IMR-90 (cell line): ENCODE measurements at regions not wholly inside any gene's neighbourhood (a gene's known extent, or its start where the extent isn't known, plus 50 kb on each side); places are given as distances from the start of the nearest gene placed in this dataset.

Source experiments
- ATAC-seq: fragments of 200-7000 bp; cut with Tn5 transposase; 2 replicates; pipeline ENCODE4 v1.9.1; 2020; ENCODE audit warnings: low read depth, mild to moderate bottlenecking, moderate library complexity
- BruUV-seq: library from RNA; stranded (reverse); fragments of 400-500 nt; replicated peaks from 2 replicates; lab custom pipeline; 2021; lab: Mats Ljungman, UMichigan
- CTCF ChIA-PET: fragments of 300-600 bp; formaldehyde crosslinking; extraction: SDS; loops from one replicate; lab custom pipeline; 2021; ENCODE audit warnings: antibody characterized with exemption; lab: Yijun Ruan, JAX
- POLR2A ChIA-PET: fragments of 300-600 bp; sonication (Branson Sonifier 250); formaldehyde crosslinking; loops from one replicate; lab custom pipeline; 2022; ENCODE audit warnings: antibody characterized with exemption; ENCODE audit not compliant: unreplicated experiment; lab: Charles Lee
- DNase-seq: peaks from one replicate; pipeline ENCODE4 v3.0.0; 2013
- H2AFZ ChIP-seq: replicated peaks from 2 replicates; pipeline ENCODE3; 2013; ENCODE audit warnings: low read length, mild to moderate bottlenecking; ENCODE audit not compliant: poor library complexity
- H2AK5ac ChIP-seq: 2 replicates; pipeline ENCODE4 v1.6.1; 2013; ENCODE audit warnings: low read depth, low read length, inconsistent platforms
- H2AK9ac ChIP-seq: replicated peaks from 2 replicates; pipeline ENCODE3; 2013; ENCODE audit warnings: mild to moderate bottlenecking, low read depth, low read length, moderate library complexity; ENCODE audit not compliant: poor library complexity
- H2BK120ac ChIP-seq: 2 replicates; pipeline ENCODE4 v1.6.1; 2013; ENCODE audit warnings: low read depth, low read length, inconsistent platforms
- H2BK15ac ChIP-seq: 3 replicates; pipeline ENCODE4 v1.6.1; 2013; ENCODE audit warnings: low read depth, low read length, inconsistent platforms
- H2BK20ac ChIP-seq: 2 replicates; pipeline ENCODE4 v1.6.1; 2013; ENCODE audit warnings: low read depth, mild to moderate bottlenecking, inconsistent platforms, low read length, moderate library complexity
- H2BK5ac ChIP-seq: 2 replicates; pipeline ENCODE4 v1.6.1; 2013; ENCODE audit warnings: mild to moderate bottlenecking, low read depth, low read length, inconsistent platforms; ENCODE audit not compliant: poor library complexity, severe bottlenecking
- H3K14ac ChIP-seq: replicated peaks from 2 replicates; pipeline ENCODE4 v1.6.1; 2013; ENCODE audit warnings: low read depth, low read length, inconsistent platforms
- H3K18ac ChIP-seq: 2 replicates; pipeline ENCODE4 v1.6.1; 2013; ENCODE audit warnings: low read depth, low read length, control low read depth
- H3K23ac ChIP-seq: 2 replicates; pipeline ENCODE4 v1.6.1; 2013; ENCODE audit warnings: low read depth, low read length, inconsistent platforms
- H3K27ac ChIP-seq: 2 replicates; pipeline ENCODE4 v1.5.1; 2013; ENCODE audit warnings: mild to moderate bottlenecking, control low read depth, low read length; ENCODE audit not compliant: insufficient read depth
- H3K27me3 ChIP-seq: 2 replicates; pipeline ENCODE4 v1.6.1; 2013; ENCODE audit warnings: low read length; ENCODE audit not compliant: control insufficient read depth, insufficient read depth
- H3K36me3 ChIP-seq: 2 replicates; pipeline ENCODE4 v1.6.1; 2013; ENCODE audit warnings: low read length, mixed read lengths; ENCODE audit not compliant: control insufficient read depth, insufficient read depth
- H3K4ac ChIP-seq: 2 replicates; pipeline ENCODE4 v1.6.1; 2013; ENCODE audit warnings: low read depth, low read length, inconsistent platforms
- H3K4me1 ChIP-seq: 2 replicates; pipeline ENCODE4 v1.6.1; 2013; ENCODE audit warnings: low read length, mixed read lengths; ENCODE audit not compliant: control insufficient read depth, insufficient read depth
- H3K4me2 ChIP-seq: 2 replicates; pipeline ENCODE4 v1.6.1; 2013; ENCODE audit warnings: low read depth, mild to moderate bottlenecking, control low read depth, low read length, moderate library complexity
- H3K4me3 ChIP-seq: 2 replicates; pipeline ENCODE4 v1.5.1; 2013; ENCODE audit warnings: low read depth, mild to moderate bottlenecking, control low read depth, low read length, moderate library complexity; ENCODE audit not compliant: insufficient read depth
- H3K56ac ChIP-seq: 2 replicates; pipeline ENCODE4 v1.6.1; 2013; ENCODE audit warnings: low read length, inconsistent platforms; ENCODE audit not compliant: insufficient read depth; ENCODE audit errors: extremely low read depth
- H3K79me1 ChIP-seq, 2 experiments: 2 replicates each; pipeline ENCODE4 v1.6.1; 2013; ENCODE audit warnings: low read length in 2 of 2, inconsistent platforms in 1 of 2, low read depth in 1 of 2
- H3K9ac ChIP-seq: 2 replicates; pipeline ENCODE4 v1.6.1; 2013; ENCODE audit warnings: low read depth, low read length, control low read depth
- H3K9me1 ChIP-seq: 2 replicates; pipeline ENCODE4 v1.6.1; 2013; ENCODE audit warnings: low read length, inconsistent platforms; ENCODE audit not compliant: insufficient read depth
- H3K9me3 ChIP-seq: 2 replicates; pipeline ENCODE4 v1.6.1; 2013; ENCODE audit warnings: low read length; ENCODE audit not compliant: control insufficient read depth, insufficient read depth
- H4K20me1 ChIP-seq: 2 replicates; pipeline ENCODE4 v1.6.1; 2013; ENCODE audit warnings: low read length, inconsistent platforms; ENCODE audit not compliant: insufficient read depth
- H4K5ac ChIP-seq: 2 replicates; pipeline ENCODE4 v1.6.1; 2013; ENCODE audit warnings: mild to moderate bottlenecking, low read depth, low read length, control low read depth
- H4K8ac ChIP-seq, 2 experiments: 2 replicates each; pipeline ENCODE4 v1.6.1; 2013; ENCODE audit warnings: low read depth in 2 of 2, low read length in 2 of 2, control low read depth in 1 of 2, inconsistent platforms in 1 of 2
- H4K91ac ChIP-seq: 2 replicates; pipeline ENCODE4 v1.6.1; 2013; ENCODE audit warnings: low read depth, low read length, inconsistent platforms; ENCODE audit not compliant: insufficient read depth
- BHLHE40 ChIP-seq: fragments of 150-350 bp; IDR thresholded peaks from 2 replicates; pipeline ENCODE4 v1.6.1; 2016; ENCODE audit warnings: mild to moderate bottlenecking, low read depth, low read length
- CEBPB ChIP-seq: IDR thresholded peaks from 2 replicates; pipeline ENCODE4 v1.6.1; 2012; ENCODE audit warnings: low read depth, low read length, improper control_type of control experiment
- CHD1 ChIP-seq: IDR thresholded peaks from 2 replicates; pipeline ENCODE4 v1.6.1; 2012; ENCODE audit warnings: low read depth, low read length, improper control_type of control experiment
- CTCF ChIP-seq: conservative IDR thresholded peaks from 2 replicates; pipeline ENCODE4 v1.5.1; 2012; ENCODE audit warnings: mild to moderate bottlenecking, low read depth, low read length, improper control_type of control experiment
- ELK1 ChIP-seq: fragments of 150-350 bp; IDR thresholded peaks from 2 replicates; pipeline ENCODE4 v1.6.1; 2016; ENCODE audit warnings: low read depth, mild to moderate bottlenecking, low read length, moderate library complexity, borderline replicate concordance
- FOS ChIP-seq: fragments of 150-350 bp; IDR thresholded peaks from 2 replicates; pipeline ENCODE4 v1.6.1; 2016; ENCODE audit warnings: low read depth, low read length
- MAFK ChIP-seq: IDR thresholded peaks from 2 replicates; pipeline ENCODE4 v1.6.1; 2012; ENCODE audit warnings: low read depth, low read length, improper control_type of control experiment
- MAZ ChIP-seq: IDR thresholded peaks from 2 replicates; pipeline ENCODE4 v1.6.1; 2012; ENCODE audit warnings: low read depth, mild to moderate bottlenecking, low read length, improper control_type of control experiment, moderate library complexity, borderline replicate concordance
- MXI1 ChIP-seq: IDR thresholded peaks from 2 replicates; pipeline ENCODE4 v1.6.1; 2012; ENCODE audit warnings: low read depth, mild to moderate bottlenecking, low read length, moderate library complexity, borderline replicate concordance
- NFE2L2 ChIP-seq: fragments of 150-350 bp; IDR thresholded peaks from 2 replicates; pipeline ENCODE4 v1.6.1; 2016; ENCODE audit warnings: low read depth, mild to moderate bottlenecking, low read length
- POLR2A ChIP-seq: IDR thresholded peaks from 2 replicates; pipeline ENCODE4 v1.6.1; 2012; ENCODE audit warnings: mild to moderate bottlenecking, low read depth, low read length
- RAD21 ChIP-seq: IDR thresholded peaks from 2 replicates; pipeline ENCODE4 v1.6.1; 2012; ENCODE audit warnings: low read length, improper control_type of control experiment
- RCOR1 ChIP-seq: IDR thresholded peaks from 2 replicates; pipeline ENCODE4 v1.6.1; 2012; ENCODE audit warnings: mild to moderate bottlenecking, low read length, improper control_type of control experiment; ENCODE audit not compliant: insufficient replicate concordance
- RFX5 ChIP-seq: IDR thresholded peaks from 2 replicates; pipeline ENCODE4 v1.8.0; 2012; ENCODE audit warnings: low read depth, mild to moderate bottlenecking, low read length, moderate library complexity
- SMC3 ChIP-seq: fragments of 150-350 bp; IDR thresholded peaks from 2 replicates; pipeline ENCODE4 v1.6.1; 2016; ENCODE audit warnings: low read depth, mild to moderate bottlenecking, antibody characterized with exemption, low read length, moderate library complexity
- USF2 ChIP-seq: fragments of 150-350 bp; IDR thresholded peaks from 2 replicates; pipeline ENCODE4 v1.6.1; 2017; ENCODE audit warnings: mild to moderate bottlenecking, antibody characterized with exemption, low read length, low read depth
- WGBS, 2 experiments: methylation state at CpG; one replicate each; pipeline versions ENCODE4 v1.1.5 to v1.1.7; 2013; ENCODE audit warnings: missing lambda C conversion rate in 2 of 2; ENCODE audit not compliant: insufficient read length in 1 of 2; ENCODE audit errors: extremely low coverage in 2 of 2; 5-methylcytosine and 5-hydroxymethylcytosine counted together
- dilution Hi-C: fragments of 300-500 bp; cut with HindIII; formaldehyde crosslinking; loops from one replicate; pipeline ENCODE4 v1.14.3; 2018; ENCODE audit warnings: low sequenced_read_pairs; ENCODE audit not compliant: unreplicated experiment
- in situ Hi-C: fragments of 300-500 bp; cut with MboI; formaldehyde crosslinking; loops from 3 replicates; pipeline ENCODE4 v1.14.3; 2019; ENCODE audit warnings: low sequenced_read_pairs, inconsistent platforms, mixed read lengths
- intact Hi-C: fragments of 100-400 bp; cut with micrococcal nuclease; formaldehyde crosslinking; loops from 2 replicates; pipeline ENCODE4 v1.10.0; 2022

GRCh38 chr10:133015321-133015720, 72.4 kb upstream of the ADGRA1 start:
- no peak overlapping the region for H3K18ac ChIP-seq
- no peak overlapping the region for H3K56ac ChIP-seq
- no peak overlapping the region for H2BK15ac ChIP-seq
- H2AK5ac ChIP-seq = no peak overlapping the region
- ChIA-PET CTCF (no interaction called here), POLR2A (no interaction called here)
- H3K27me3 ChIP-seq = no peaks in the 10 kb centered on the region
- H4K8ac ChIP-seq = no peak overlapping the region
- no peak overlapping the region for H3K4me3 ChIP-seq
- H2BK20ac ChIP-seq = no peak overlapping the region
- no peak overlapping the region for H4K5ac ChIP-seq
- no peaks in the 10 kb centered on the region for H4K20me1 ChIP-seq
- in situ Hi-C loops (no loop called here), intact Hi-C loops (no loop called here), dilution Hi-C loops (no loop called here)
- H3K27ac ChIP-seq = no peak overlapping the region
- TF ChIP-seq POLR2A = no peak
- no peak for TF ChIP-seq CTCF
- TF ChIP-seq RCOR1 = no peak
- no peak for TF ChIP-seq ELK1
- TF ChIP-seq RAD21 = no peak
- TF ChIP-seq NFE2L2 = no peak
- TF ChIP-seq FOS = no peak
- TF ChIP-seq CHD1 = no peak
- TF ChIP-seq CEBPB = no peak
- no peak for TF ChIP-seq MXI1
- no peak for TF ChIP-seq MAZ
- TF ChIP-seq RFX5 = no peak
- no peak for TF ChIP-seq MAFK
- TF ChIP-seq BHLHE40 = no peak
- no peak for TF ChIP-seq SMC3
- TF ChIP-seq USF2 = no peak
- 73% methylated on average over 3 of the region's 18 CpGs; no CpG with 5 or more reads in 1 of the 2 experiments for WGBS, 2 experiments
- no peak overlapping the region for H4K91ac ChIP-seq
- H2AK9ac ChIP-seq = no peak overlapping the region
- no TSS peak for BruUV-seq
- H2BK5ac ChIP-seq = no peak overlapping the region
- no peak overlapping the region for H3K4ac ChIP-seq
- no peaks in the 10 kb centered on the region for H3K79me1 ChIP-seq
- no peak overlapping the region for H3K4me2 ChIP-seq
- ATAC-seq = no peak
- no peak for DNase-seq
- no peaks in the 10 kb centered on the region for H3K36me3 ChIP-seq
- H3K23ac ChIP-seq = no peak overlapping the region
- H3K9me3 ChIP-seq = peaks cover 27% of the 10 kb centered on the region
- no peak overlapping the region for H3K9ac ChIP-seq
- no peak overlapping the region for H3K14ac ChIP-seq
- no peak overlapping the region for H2AFZ ChIP-seq
- no peaks in the 10 kb centered on the region for H3K4me1 ChIP-seq
- no peaks in the 10 kb centered on the region for H3K9me1 ChIP-seq
- H2BK120ac ChIP-seq = no peak overlapping the region
